Vagina (tissue), 2 donors: ENCODE measurements at regions not wholly inside any gene's neighbourhood (a gene's known extent, or its start where the extent isn't known, plus 50 kb on each side); places are given as distances from the start of the nearest gene placed in this dataset.
"Not testable (repeated sequence)": the region's sequence is repeated elsewhere in the genome, so short reads cannot be mapped to it uniquely, and the experiment has no call there.

Experiments
- DNase-seq, 2 donors: peaks; one replicate each; pipeline ENCODE4 v3.0.0-alpha.2; 2017; ENCODE audit errors: extremely low spot score in 2 of 2
- H3K27ac ChIP-seq: fragments of 200-600 bp; sonication (generic); one replicate; pipeline ENCODE4 v1.5.1; 2019
- H3K27me3 ChIP-seq: fragments of 200-600 bp; sonication (generic); one replicate; pipeline ENCODE4 v1.5.1; 2019
- H3K36me3 ChIP-seq, 2 donors: fragments of 200-600 bp; sonication (generic); one replicate each; pipeline ENCODE4 v1.5.1; 2017 to 2019
- H3K4me1 ChIP-seq: fragments of 200-600 bp; sonication (generic); one replicate; pipeline ENCODE4 v1.5.1; 2019
- H3K4me3 ChIP-seq, 2 donors: fragments of 200-600 bp; sonication (generic); 1 replicate in 1 of 2; 2 replicates in 1 of 2; pipeline ENCODE4 v1.5.1; 2016 to 2019
- H3K9me3 ChIP-seq: fragments of 200-600 bp; sonication (generic); one replicate; pipeline ENCODE4 v1.5.1; 2019
- POLR2A ChIP-seq, 2 donors: fragments of 450-650 bp; IDR thresholded peaks; one replicate each; pipeline ENCODE4 v1.6.1; 2017; ENCODE audit warnings: antibody characterized with exemption in 2 of 2, mild to moderate bottlenecking in 2 of 2, moderate library complexity in 2 of 2
- POLR2AphosphoS5 ChIP-seq, 2 donors: sonication (generic); formaldehyde crosslinking; IDR thresholded peaks; one replicate each; pipeline ENCODE4 v1.9.0; 2017; ENCODE audit warnings: antibody characterized with exemption in 2 of 2, mild to moderate bottlenecking in 2 of 2, low read depth in 1 of 2; ENCODE audit not compliant: insufficient read depth in 1 of 2
- intact Hi-C: fragments of 100-400 bp; cut with DNase I; formaldehyde crosslinking; loops from one replicate; pipeline ENCODE4 v1.15.1; 2023
- TF ChIP-seq, protein P1 (sequence below), 3 experiments: fragments of 450-650 bp in 2 of 3; fragments of 200-600 bp in 1 of 3; sonication (generic) in 1 of 3; IDR thresholded peaks; one replicate each; pipeline ENCODE4 v1.5.1; 2017 to 2019; ENCODE audit warnings: antibody characterized with exemption in 3 of 3, mild to moderate bottlenecking in 2 of 3, moderate library complexity in 2 of 3

DNA sequence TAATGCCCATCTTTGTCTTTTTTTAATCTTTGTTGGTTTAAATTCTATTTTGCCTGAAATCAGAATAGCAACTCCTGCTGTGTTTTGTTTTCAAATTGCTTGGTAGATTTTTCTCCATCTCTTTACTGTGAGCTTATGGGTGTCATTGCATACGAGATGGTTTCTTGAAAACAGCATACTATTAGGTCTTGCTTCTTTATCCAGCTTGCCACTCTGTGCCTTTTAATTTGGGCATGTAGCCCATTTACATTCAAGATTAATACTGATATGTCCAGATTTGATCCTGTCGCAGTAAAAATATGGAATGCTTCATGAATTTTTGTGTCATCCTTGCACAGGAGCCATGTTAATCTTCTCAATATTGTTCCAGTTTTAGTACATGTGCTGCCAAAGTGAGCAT, 316.6 kb downstream of the CGGBP1 start:
- Histone ChIP-seq H3K4me1 (no peaks in the 10 kb centered on the region), H3K9me3 (no peaks in the 10 kb centered on the region), H3K4me3 (no peak overlapping the region), H3K27me3 (no peaks in the 10 kb centered on the region), H3K27ac (no peak overlapping the region), H3K36me3 (no peaks in the 10 kb centered on the region)
- DNase-seq: no peak
- intact Hi-C loops: no loop called here
- TF ChIP-seq POLR2A (IDR thresholded peaks at IDR 0.05) (no peak), POLR2AphosphoS5 (IDR thresholded peaks at IDR 0.05; ENCODE audit: insufficient read depth in 1 of 2, low read depth in 1 of 2) (no peak)
- TF ChIP-seq, protein P1, sequence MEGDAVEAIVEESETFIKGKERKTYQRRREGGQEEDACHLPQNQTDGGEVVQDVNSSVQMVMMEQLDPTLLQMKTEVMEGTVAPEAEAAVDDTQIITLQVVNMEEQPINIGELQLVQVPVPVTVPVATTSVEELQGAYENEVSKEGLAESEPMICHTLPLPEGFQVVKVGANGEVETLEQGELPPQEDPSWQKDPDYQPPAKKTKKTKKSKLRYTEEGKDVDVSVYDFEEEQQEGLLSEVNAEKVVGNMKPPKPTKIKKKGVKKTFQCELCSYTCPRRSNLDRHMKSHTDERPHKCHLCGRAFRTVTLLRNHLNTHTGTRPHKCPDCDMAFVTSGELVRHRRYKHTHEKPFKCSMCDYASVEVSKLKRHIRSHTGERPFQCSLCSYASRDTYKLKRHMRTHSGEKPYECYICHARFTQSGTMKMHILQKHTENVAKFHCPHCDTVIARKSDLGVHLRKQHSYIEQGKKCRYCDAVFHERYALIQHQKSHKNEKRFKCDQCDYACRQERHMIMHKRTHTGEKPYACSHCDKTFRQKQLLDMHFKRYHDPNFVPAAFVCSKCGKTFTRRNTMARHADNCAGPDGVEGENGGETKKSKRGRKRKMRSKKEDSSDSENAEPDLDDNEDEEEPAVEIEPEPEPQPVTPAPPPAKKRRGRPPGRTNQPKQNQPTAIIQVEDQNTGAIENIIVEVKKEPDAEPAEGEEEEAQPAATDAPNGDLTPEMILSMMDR (IDR thresholded peaks at IDR 0.05): no peak

DNA sequence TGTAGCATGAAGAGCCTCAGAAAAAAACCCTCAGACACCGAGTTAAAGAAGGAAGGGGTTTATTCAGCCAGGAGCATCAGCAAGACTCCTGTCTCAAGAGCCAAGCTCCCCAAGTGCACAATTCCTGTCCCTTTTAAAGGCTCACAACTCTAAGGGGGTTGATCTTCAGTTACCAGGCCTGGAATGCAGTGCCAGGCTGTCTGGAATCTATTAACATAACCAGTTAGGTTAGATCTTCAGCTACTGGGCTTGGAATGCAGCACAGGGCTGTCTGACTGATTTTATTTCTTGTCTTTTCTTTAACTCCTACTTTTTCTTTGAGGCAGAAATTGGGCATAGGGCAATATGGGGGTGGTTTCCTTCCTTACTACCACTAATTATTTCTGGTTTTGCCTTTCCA, 317.9 kb downstream of the CGGBP1 start:
- H3K27me3 ChIP-seq, H3K4me1 ChIP-seq, H3K9me3 ChIP-seq, DNase-seq, H3K36me3 ChIP-seq, H3K27ac ChIP-seq, intact Hi-C loops, H3K4me3 ChIP-seq: not testable (repeated sequence)

DNA sequence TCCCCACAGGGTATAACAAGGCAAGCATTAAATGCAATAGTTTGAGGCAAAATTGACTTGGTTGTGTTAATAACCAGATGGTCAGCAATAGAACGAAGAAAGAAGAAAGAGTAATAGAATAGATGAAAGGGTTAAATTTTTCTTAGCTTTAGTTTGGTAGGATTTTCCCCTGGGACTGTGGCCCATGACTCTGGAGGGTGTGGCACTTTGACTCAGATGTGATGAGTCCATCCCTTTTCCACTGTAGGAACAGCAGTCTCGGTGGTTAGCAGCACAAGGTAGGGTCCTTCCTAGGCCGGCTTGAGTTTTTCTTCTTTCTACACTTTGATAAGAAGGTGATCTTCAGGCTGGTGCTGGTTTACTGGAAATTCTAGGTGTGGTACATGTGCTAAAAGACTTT, 321.0 kb downstream of the CGGBP1 start:
- intact Hi-C loops, H3K27me3 ChIP-seq, H3K4me3 ChIP-seq, H3K27ac ChIP-seq, H3K36me3 ChIP-seq, H3K9me3 ChIP-seq, H3K4me1 ChIP-seq, DNase-seq: not testable (repeated sequence)

DNA sequence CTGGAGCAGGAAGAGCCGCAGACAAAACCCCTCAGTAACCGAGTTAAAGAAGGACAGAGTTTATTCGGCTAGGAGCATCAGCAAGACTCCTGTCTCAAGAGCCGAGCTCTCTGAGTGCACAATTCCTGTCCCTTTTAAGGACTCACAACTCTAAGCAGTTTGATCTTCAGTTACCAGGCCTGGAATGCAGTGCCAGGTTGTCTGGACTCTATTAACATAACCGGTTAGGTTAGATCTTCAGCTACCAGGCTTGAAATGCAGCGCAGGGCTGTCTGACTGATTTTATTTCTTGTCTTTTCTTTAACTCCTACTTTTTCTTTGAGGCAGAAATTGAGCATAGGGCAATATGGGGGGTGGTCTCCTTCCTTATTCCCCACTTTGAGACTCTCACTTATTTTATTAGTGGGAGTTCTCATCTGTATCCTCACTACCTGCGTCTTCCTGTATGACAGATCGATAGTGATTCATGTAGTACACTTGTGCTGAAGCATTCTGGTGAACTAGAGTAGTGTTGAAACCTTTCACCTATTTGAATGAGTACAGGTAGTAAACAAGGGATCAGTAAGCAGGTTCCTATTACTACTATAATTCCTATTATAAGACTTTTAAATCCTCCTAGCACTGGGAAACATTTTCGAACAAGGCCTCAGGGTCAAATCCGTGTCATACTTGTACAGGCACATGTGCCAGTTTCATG, 325.0 kb downstream of the CGGBP1 start:
- Histone ChIP-seq H3K4me1 (no peaks in the 10 kb centered on the region), H3K36me3 (no peaks in the 10 kb centered on the region), H3K9me3 (no peaks in the 10 kb centered on the region), H3K27ac (no peak overlapping the region), H3K27me3 (no peaks in the 10 kb centered on the region), H3K4me3 (no peak overlapping the region)
- intact Hi-C loops: no loop called here
- DNase-seq: no peak
- no peak for TF ChIP-seq POLR2AphosphoS5 (IDR thresholded peaks at IDR 0.05; ENCODE audit: insufficient read depth in 1 of 2, low read depth in 1 of 2)

DNA sequence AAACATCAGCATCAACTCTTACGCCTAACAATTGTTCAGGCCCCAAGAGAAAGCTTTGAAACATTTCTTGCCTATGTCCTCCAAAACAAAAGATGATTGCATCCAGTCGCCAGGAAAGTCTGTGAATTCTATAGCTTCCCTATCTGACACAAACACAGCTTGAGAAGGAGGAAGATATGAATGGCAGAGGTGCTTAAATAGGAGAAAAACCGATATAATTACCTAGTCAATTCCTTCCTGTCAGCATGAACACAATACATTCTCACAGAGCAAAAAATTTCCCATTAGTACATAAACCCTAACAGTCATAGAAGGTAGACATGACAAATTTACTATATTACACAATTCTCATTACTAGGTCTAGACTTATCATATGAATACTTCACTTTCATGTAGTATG, 326.5 kb downstream of the CGGBP1 start:
- intact Hi-C loops: no loop called here
- H3K27ac ChIP-seq: no peak overlapping the region
- no peak for DNase-seq
- no peak for TF ChIP-seq POLR2A (IDR thresholded peaks at IDR 0.05)
- TF ChIP-seq, protein P1 (IDR thresholded peaks at IDR 0.05): no peak
- TF ChIP-seq POLR2AphosphoS5 (IDR thresholded peaks at IDR 0.05; ENCODE audit: insufficient read depth in 1 of 2, low read depth in 1 of 2): no peak
- no peaks in the 10 kb centered on the region for H3K9me3 ChIP-seq
- H3K36me3 ChIP-seq: no peaks in the 10 kb centered on the region
- no peaks in the 10 kb centered on the region for H3K4me1 ChIP-seq
- no peak overlapping the region for H3K4me3 ChIP-seq
- H3K27me3 ChIP-seq: no peaks in the 10 kb centered on the region

DNA sequence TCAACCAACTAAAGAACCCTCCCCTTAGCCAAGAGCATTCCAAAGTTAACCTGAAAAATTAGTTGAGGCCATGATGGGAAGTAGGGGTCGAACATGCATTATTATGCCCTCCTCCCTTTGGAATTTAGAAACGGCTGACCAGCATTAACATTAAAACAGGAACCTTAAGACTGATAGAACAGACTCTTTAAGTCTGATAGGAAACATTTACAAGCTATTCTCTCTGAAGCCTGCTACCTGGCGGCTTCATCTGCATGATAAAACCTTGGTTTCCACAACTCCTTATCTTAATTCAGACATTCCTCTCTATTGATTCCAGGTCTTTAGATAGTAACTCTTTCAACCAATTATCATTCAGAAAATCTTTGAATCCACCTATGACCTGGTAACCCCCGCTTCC, 331.0 kb downstream of the CGGBP1 start:
- no peak overlapping the region for H3K4me3 ChIP-seq
- TF ChIP-seq, protein P1 (IDR thresholded peaks at IDR 0.05): no peak
- no peak for TF ChIP-seq POLR2A (IDR thresholded peaks at IDR 0.05)
- TF ChIP-seq POLR2AphosphoS5 (IDR thresholded peaks at IDR 0.05; ENCODE audit: insufficient read depth in 1 of 2, low read depth in 1 of 2): no peak
- no peak for DNase-seq
- no peaks in the 10 kb centered on the region for H3K27me3 ChIP-seq
- H3K4me1 ChIP-seq: no peaks in the 10 kb centered on the region
- no peak overlapping the region for H3K27ac ChIP-seq
- H3K9me3 ChIP-seq: no peaks in the 10 kb centered on the region
- intact Hi-C loops: no loop called here
- H3K36me3 ChIP-seq: no peaks in the 10 kb centered on the region
